GM12874 (cell line): ENCODE measurements at regions not wholly inside any gene's neighbourhood (a gene's known extent, or its start where the extent isn't known, plus 50 kb on each side); places are given as distances from the start of the nearest gene placed in this dataset.

Experiments
- TF ChIP-seq, protein P1 (sequence below): IDR thresholded peaks from 2 replicates; pipeline ENCODE4 v1.5.1; 2011; ENCODE audit warnings: low read depth, mild to moderate bottlenecking, control low read depth, low read length, moderate library complexity; ENCODE audit not compliant: insufficient read depth

DNA sequence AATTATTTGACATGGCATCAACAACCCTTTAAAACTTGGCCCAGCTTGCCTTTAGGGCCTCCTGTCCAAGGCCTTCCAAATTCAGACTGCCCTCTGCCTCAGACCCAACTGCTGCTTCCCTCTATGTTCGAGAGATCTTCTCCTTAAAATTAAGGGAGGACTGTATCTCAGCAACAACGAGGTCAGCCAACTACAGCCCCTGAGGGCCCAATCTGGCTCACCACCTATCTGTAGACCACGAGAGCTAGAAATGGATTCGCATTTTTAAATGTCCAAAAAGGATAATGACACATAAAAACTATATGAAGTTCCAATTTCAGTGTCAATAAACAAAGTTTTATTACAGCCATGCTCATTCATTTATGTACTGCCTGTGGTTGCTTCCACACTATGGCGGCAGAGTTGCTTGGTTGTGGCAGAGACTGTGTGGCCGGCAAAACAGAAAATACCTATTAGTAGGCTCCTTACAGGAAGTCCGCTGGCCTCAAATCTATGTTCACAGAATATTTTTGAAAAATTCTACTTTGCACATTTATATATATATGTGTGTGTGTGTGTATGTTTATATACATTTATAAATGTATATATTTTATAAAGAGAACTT, 1026.9 kb downstream of the BCL11B start:
- TF ChIP-seq, protein P1, sequence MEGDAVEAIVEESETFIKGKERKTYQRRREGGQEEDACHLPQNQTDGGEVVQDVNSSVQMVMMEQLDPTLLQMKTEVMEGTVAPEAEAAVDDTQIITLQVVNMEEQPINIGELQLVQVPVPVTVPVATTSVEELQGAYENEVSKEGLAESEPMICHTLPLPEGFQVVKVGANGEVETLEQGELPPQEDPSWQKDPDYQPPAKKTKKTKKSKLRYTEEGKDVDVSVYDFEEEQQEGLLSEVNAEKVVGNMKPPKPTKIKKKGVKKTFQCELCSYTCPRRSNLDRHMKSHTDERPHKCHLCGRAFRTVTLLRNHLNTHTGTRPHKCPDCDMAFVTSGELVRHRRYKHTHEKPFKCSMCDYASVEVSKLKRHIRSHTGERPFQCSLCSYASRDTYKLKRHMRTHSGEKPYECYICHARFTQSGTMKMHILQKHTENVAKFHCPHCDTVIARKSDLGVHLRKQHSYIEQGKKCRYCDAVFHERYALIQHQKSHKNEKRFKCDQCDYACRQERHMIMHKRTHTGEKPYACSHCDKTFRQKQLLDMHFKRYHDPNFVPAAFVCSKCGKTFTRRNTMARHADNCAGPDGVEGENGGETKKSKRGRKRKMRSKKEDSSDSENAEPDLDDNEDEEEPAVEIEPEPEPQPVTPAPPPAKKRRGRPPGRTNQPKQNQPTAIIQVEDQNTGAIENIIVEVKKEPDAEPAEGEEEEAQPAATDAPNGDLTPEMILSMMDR: no peak

- TF ChIP-seq, protein P1: no peak
Observed at GRCh38 chr14:98249057-98249456, 1022.9 kb downstream of the BCL11B start.

DNA sequence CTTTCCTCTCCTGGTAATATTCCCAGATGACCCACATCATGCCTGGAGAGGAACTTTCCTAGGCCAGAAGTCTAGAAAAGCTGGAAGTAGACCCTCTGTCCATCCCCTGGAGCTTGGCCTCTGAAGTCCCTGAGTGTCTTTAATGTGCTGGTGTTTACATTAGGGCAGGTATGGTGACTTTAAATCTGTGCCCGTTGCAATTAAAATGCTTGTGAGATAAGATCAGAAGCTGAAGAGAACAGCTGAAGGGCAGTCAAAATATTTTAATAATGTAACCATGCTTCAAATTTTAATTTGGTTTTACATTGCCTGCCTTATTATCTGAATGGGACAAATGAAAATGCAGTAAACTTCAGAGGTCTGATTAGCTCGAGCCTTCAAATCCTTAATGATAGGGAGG, 1022.5 kb downstream of the BCL11B start:
- TF ChIP-seq, protein P1: no peak

GRCh38 chr14:98252820-98253219, 1019.2 kb downstream of the BCL11B start:
- TF ChIP-seq, protein P1: no peak

GRCh38 chr14:98259881-98260280, 1012.1 kb downstream of the BCL11B start:
- TF ChIP-seq, protein P1: no peak

GRCh38 chr14:98262566-98262965, 1009.4 kb downstream of the BCL11B start:
- TF ChIP-seq, protein P1: no peak

DNA sequence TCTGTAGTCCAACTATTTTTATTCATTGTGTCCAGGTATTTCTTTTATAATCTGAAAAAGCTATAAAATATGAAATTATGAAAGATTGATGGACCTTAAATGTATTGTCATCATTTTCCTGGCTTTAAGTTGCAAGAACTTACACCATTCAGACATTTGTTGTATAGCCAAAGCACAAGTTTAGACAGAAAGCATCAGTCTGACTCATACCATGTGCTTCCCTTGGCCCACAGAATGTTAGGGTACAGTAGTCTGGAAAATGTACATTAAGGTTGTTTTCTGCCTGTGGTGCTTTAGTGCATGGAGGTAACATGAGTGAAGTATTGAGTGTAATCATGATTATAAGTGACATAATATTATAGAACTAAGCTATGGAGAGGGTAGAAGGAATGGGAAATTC, 1002.5 kb downstream of the BCL11B start:
- TF ChIP-seq, protein P1: no peak
